ENCODE measurements at regions not wholly inside any gene's neighbourhood (a gene's known extent, or its start where the extent isn't known, plus 50 kb on each side); places are given as distances from the start of the nearest gene placed in this dataset.

DNA sequence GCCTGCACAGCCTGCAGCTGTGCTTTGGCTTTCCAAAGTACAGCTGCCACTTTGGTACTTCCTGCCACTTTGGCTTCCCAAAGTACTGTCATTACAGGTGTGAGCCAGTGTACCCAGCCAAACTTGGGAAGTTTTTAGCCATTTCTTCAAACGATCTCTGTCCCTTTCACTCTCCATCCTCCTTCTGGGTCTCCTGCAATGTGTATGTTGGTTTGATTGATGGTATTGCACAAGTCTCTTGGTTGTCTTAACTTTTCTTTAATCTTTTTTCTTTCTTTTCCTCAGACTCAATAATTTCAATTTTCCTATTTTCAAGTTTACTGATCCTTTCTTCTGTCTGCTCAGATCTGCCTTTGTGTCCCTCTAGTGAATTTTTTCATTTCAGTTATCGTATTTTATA, 99.3 kb upstream of the CFAP20DC start:
- H3K4me3 Mint-ChIP-seq, result no peak overlapping the region
- H3K36me3 ChIP-seq (ENCODE audit: insufficient read depth), result no peaks in the 10 kb centered on the region

More for the DNA sequence above, 99.3 kb upstream of the CFAP20DC start:
- Histone ChIP-seq H3K27ac (ENCODE audit: low read depth) (no peak overlapping the region), H3K4me3 (no peak overlapping the region), H3F3A (replicated peaks; ENCODE audit: low read depth) (no peaks in the 10 kb centered on the region), H3K4me2 (no peak overlapping the region), H3K79me2 (replicated peaks; ENCODE audit: insufficient read depth) (no peaks in the 10 kb centered on the region), H4K20me1 (replicated peaks; ENCODE audit: insufficient read depth) (no peaks in the 10 kb centered on the region), H3K4me1 (ENCODE audit: insufficient read depth) (peaks cover 10% of the 10 kb centered on the region), H3K9me2 (ENCODE audit: insufficient read depth) (peaks cover 5% of the 10 kb centered on the region; the same call in 1 of the 2 replicates), H2AFZ (no peak overlapping the region), H3K27me3 (ENCODE audit: insufficient read depth) (no peaks in the 10 kb centered on the region)
- Mint-ChIP-seq H3K27ac (no peak overlapping the region), H3K27me3 (ENCODE audit: insufficient read depth, low read depth, poor library complexity) (no peaks in the 10 kb centered on the region), H3K9me3 (peaks cover 18% of the 10 kb centered on the region), H3K36me3 (ENCODE audit: low read depth) (peaks cover 10% of the 10 kb centered on the region; the same call in 2 of the 3 replicates), H3K4me1 (peaks cover 10% of the 10 kb centered on the region)
- no peak for TF ChIP-seq JUNB (IDR thresholded peaks at IDR 0.05; ENCODE audit: unreplicated experiment)
- TF ChIP-seq ZNF331 (CRISPR knock-in tag; IDR thresholded peaks at IDR 0.05; ENCODE audit: low read depth), result no peak
- TF ChIP-seq, protein P1, sequence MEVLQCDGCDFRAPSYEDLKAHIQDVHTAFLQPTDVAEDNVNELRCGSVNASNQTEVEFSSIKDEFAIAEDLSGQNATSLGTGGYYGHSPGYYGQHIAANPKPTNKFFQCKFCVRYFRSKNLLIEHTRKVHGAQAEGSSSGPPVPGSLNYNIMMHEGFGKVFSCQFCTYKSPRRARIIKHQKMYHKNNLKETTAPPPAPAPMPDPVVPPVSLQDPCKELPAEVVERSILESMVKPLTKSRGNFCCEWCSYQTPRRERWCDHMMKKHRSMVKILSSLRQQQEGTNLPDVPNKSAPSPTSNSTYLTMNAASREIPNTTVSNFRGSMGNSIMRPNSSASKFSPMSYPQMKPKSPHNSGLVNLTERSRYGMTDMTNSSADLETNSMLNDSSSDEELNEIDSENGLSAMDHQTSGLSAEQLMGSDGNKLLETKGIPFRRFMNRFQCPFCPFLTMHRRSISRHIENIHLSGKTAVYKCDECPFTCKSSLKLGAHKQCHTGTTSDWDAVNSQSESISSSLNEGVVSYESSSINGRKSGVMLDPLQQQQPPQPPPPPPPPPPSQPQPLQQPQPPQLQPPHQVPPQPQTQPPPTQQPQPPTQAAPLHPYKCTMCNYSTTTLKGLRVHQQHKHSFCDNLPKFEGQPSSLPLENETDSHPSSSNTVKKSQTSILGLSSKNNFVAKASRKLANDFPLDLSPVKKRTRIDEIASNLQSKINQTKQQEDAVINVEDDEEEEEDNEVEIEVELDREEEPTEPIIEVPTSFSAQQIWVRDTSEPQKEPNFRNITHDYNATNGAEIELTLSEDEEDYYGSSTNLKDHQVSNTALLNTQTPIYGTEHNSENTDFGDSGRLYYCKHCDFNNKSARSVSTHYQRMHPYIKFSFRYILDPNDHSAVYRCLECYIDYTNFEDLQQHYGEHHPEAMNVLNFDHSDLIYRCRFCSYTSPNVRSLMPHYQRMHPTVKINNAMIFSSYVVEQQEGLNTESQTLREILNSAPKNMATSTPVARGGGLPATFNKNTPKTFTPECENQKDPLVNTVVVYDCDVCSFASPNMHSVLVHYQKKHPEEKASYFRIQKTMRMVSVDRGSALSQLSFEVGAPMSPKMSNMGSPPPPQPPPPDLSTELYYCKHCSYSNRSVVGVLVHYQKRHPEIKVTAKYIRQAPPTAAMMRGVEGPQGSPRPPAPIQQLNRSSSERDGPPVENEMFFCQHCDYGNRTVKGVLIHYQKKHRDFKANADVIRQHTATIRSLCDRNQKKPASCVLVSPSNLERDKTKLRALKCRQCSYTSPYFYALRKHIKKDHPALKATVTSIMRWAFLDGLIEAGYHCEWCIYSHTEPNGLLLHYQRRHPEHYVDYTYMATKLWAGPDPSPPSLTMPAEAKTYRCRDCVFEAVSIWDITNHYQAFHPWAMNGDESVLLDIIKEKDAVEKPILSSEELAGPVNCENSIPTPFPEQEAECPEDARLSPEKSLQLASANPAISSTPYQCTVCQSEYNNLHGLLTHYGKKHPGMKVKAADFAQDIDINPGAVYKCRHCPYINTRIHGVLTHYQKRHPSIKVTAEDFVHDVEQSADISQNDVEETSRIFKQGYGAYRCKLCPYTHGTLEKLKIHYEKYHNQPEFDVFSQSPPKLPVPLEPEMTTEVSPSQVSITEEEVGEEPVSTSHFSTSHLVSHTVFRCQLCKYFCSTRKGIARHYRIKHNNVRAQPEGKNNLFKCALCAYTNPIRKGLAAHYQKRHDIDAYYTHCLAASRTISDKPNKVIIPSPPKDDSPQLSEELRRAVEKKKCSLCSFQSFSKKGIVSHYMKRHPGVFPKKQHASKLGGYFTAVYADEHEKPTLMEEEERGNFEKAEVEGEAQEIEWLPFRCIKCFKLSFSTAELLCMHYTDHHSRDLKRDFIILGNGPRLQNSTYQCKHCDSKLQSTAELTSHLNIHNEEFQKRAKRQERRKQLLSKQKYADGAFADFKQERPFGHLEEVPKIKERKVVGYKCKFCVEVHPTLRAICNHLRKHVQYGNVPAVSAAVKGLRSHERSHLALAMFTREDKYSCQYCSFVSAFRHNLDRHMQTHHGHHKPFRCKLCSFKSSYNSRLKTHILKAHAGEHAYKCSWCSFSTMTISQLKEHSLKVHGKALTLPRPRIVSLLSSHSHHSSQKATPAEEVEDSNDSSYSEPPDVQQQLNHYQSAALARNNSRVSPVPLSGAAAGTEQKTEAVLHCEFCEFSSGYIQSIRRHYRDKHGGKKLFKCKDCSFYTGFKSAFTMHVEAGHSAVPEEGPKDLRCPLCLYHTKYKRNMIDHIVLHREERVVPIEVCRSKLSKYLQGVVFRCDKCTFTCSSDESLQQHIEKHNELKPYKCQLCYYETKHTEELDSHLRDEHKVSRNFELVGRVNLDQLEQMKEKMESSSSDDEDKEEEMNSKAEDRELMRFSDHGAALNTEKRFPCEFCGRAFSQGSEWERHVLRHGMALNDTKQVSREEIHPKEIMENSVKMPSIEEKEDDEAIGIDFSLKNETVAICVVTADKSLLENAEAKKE (CRISPR knock-in tag; IDR thresholded peaks at IDR 0.05), result no peak
- TF ChIP-seq, protein P2, sequence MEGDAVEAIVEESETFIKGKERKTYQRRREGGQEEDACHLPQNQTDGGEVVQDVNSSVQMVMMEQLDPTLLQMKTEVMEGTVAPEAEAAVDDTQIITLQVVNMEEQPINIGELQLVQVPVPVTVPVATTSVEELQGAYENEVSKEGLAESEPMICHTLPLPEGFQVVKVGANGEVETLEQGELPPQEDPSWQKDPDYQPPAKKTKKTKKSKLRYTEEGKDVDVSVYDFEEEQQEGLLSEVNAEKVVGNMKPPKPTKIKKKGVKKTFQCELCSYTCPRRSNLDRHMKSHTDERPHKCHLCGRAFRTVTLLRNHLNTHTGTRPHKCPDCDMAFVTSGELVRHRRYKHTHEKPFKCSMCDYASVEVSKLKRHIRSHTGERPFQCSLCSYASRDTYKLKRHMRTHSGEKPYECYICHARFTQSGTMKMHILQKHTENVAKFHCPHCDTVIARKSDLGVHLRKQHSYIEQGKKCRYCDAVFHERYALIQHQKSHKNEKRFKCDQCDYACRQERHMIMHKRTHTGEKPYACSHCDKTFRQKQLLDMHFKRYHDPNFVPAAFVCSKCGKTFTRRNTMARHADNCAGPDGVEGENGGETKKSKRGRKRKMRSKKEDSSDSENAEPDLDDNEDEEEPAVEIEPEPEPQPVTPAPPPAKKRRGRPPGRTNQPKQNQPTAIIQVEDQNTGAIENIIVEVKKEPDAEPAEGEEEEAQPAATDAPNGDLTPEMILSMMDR (conservative IDR thresholded peaks at IDR 0.05; ENCODE audit: low read depth in 2 of 2), result no peak
- DNase-seq (ENCODE audit: low spot score) (no peak), ATAC-seq (no peak)
